Effector memory CD8-positive, alpha-beta T cell (primary cell): ENCODE measurements at regions not wholly inside any gene's neighbourhood (a gene's known extent, or its start where the extent isn't known, plus 50 kb on each side); places are given as distances from the start of the nearest gene placed in this dataset.

Source experiments
- ATAC-seq: fragments of 150-1000 bp; cut with Tn5 transposase; replicated peaks from 2 replicates; pipeline ENCODE4 v1.10.0; 2021; ENCODE audit warnings: mild to moderate bottlenecking, moderate library complexity
- DNase-seq, 3 experiments: peaks; one replicate each; pipeline ENCODE4 v3.0.0; 2021
- H3K27ac Mint-ChIP-seq, 2 donors: one replicate each; pipeline ENCODE4 v1.8.0; 2022; ENCODE audit warnings: mild to moderate bottlenecking in 2 of 2, mixed read lengths in 2 of 2, moderate library complexity in 2 of 2
- H3K27me3 Mint-ChIP-seq, 2 donors: one replicate each; pipeline ENCODE4 v1.8.0; 2022; ENCODE audit warnings: mixed read lengths in 2 of 2
- H3K36me3 Mint-ChIP-seq: one replicate; pipeline ENCODE4 v1.8.0; 2022; ENCODE audit warnings: mild to moderate bottlenecking, moderate library complexity, mixed read lengths; ENCODE audit not compliant: insufficient read depth
- H3K4me1 Mint-ChIP-seq, 2 donors: one replicate each; pipeline ENCODE4 v1.8.0; 2022; ENCODE audit warnings: low read depth in 2 of 2, mixed read lengths in 2 of 2
- H3K4me3 Mint-ChIP-seq, 2 donors: one replicate each; pipeline ENCODE4 v1.8.0; 2022; ENCODE audit warnings: mild to moderate bottlenecking in 2 of 2, mixed read lengths in 2 of 2, moderate library complexity in 2 of 2
- H3K9me3 Mint-ChIP-seq, 2 donors: one replicate each; pipeline ENCODE4 v1.8.0; 2022; ENCODE audit warnings: mixed read lengths in 2 of 2

DNA sequence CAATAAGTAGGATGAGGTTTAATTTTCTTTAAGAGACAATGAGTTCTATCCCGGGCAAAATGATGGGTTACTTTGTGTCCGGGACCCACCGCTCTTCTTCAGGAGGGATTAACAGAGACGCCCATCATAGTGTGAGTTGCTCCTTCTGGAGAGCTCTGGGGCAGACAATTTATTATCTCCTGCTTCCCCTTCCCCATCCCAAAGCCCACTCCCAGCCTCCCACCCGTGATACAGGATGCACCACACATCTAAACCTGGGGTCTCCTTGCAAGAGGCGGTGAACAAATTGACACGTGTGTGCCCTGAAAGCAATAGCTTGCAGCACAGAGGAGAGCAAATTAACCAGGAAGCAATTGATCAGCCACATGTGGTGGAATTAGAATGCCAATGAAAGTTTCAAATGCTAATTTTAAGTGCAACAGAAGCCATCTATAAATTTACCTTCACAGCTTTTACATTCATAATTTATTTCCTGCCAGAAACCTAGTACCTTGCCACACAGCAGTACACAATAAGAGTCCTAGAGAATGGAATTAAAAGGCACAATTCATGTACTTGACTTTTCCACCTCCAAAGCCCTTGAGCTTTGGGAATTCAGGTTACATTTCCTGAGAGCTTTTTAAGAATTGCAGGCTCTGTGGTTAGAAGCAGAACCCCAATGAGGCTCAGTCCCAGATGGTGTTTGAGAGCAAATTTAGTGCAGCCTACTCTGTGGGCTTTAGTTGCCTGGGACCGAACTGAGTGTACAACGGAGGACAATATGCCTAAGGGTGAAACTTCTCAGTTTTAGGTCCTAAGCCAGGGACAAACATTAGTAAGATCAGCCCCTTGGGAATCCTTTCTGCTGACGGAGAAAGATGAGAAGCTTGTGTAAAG is 399.6 kb downstream of the MED10 start:
- no peaks in the 10 kb centered on the region for H3K9me3 Mint-ChIP-seq
- H3K27ac Mint-ChIP-seq: no peak overlapping the region
- H3K4me1 Mint-ChIP-seq: no peaks in the 10 kb centered on the region
- H3K4me3 Mint-ChIP-seq: no peak overlapping the region
- DNase-seq: no peak
- H3K27me3 Mint-ChIP-seq: no peaks in the 10 kb centered on the region
- H3K36me3 Mint-ChIP-seq: no peaks in the 10 kb centered on the region
- ATAC-seq: no peak

DNA sequence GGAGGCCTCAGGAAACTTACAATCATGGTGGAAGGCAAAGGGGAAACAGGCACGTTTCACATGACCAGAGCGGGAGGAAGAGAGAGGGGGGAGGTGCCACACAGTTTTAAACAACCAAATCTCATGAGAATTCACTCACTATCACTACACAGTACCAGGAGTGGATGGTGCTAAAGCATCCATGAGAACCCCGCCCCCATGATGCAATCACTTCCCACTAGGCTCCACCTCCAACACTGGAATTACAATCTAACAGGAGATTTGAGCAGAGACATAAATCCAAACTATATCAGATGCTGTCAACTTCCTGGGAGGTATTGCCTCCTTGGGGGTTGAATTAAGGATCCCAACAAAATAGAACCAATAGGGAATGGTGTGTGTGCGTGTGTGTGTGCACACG is 407.1 kb downstream of the MED10 start:
- no peaks in the 10 kb centered on the region for H3K27me3 Mint-ChIP-seq

DNA sequence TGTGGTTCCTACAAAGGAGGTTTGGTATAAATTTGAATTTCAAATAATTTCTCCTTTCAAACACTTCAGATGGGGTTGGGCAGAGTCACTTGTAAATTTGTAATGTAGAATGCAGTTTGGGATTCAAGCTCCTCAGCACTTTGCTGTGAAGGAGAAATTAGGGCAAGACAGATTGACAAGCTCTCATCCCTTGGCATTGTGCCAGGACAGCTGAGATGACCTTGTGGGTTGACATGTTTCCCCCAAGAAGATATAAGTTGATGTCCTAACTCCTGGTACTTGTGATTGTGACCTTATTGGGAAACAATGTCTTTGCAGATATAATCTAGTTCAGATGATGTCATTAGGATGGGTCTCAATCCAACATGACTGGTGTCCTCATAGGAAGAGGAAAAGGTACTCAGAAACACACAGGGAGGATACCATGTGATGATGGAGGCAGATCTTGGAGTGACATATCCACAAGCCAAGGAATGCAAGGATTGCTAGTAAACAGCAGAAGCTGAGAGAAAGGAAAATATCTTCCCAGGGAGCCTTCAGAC is 408.3 kb downstream of the MED10 start:
- H3K27ac Mint-ChIP-seq: no peak overlapping the region
- peaks cover 2% of the 10 kb centered on the region for H3K36me3 Mint-ChIP-seq
- no peaks in the 10 kb centered on the region for H3K4me1 Mint-ChIP-seq
- ATAC-seq (no peak), DNase-seq (no peak)
- no peak overlapping the region for H3K4me3 Mint-ChIP-seq
- peaks cover 3 to 16% of the 10 kb centered on the region in 2 donors for H3K9me3 Mint-ChIP-seq
- no peaks in the 10 kb centered on the region for H3K27me3 Mint-ChIP-seq

More for the DNA sequence above, 407.1 kb downstream of the MED10 start:
- Mint-ChIP-seq H3K4me1 (no peaks in the 10 kb centered on the region), H3K9me3 (peaks cover 0 to 8% of the 10 kb centered on the region in 2 donors), H3K36me3 (no peaks in the 10 kb centered on the region), H3K27ac (no peak overlapping the region), H3K4me3 (no peak overlapping the region)
- ATAC-seq (no peak), DNase-seq (no peak)

DNA sequence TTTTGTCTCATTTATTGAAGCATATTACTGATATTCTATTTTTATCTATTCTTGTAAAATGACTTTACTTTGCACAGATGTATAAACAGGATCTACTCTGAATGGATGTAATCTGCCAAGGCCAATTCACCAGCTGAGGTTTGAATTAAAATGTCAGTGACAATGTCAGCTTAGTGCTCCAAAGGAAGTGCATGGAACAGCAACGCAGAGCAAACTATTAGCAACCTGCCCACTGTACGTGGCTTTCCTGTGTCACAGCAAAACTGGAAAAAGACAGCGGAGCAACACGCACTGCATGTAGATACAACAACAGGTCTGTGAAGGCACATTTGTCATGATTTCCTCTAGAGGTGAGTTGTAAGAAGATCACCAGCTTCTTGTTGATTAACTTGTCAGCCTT is 409.4 kb downstream of the MED10 start:
- Mint-ChIP-seq H3K9me3 (peaks cover 8 to 16% of the 10 kb centered on the region in 2 donors), H3K4me3 (no peak overlapping the region), H3K27ac (no peak overlapping the region), H3K27me3 (no peaks in the 10 kb centered on the region), H3K36me3 (peaks cover 2% of the 10 kb centered on the region), H3K4me1 (no peaks in the 10 kb centered on the region)
- no peak for DNase-seq
- ATAC-seq: no peak

DNA sequence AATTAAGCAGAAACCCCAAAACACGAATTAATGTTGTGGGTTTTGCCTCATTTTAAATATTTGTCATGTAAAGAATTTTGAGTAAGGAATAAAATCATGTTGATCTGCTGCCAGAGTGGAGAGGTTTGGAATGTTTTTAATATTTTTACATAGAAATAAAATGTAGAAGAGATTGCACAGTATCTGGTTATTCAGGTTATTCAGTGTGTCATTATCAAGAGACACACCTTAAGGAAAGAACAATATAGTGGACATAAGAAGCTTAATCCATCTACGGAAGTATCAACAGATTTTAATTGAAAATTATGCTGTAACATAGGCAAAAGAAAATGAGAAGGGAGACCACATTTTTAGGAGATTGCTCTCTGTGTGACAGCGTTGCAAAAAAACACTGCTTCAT is 410.4 kb downstream of the MED10 start:
- Mint-ChIP-seq H3K27ac (no peak overlapping the region), H3K9me3 (peaks cover 8 to 12% of the 10 kb centered on the region in 2 donors), H3K4me3 (no peak overlapping the region), H3K4me1 (no peaks in the 10 kb centered on the region), H3K27me3 (no peaks in the 10 kb centered on the region), H3K36me3 (peaks cover 2% of the 10 kb centered on the region)
- ATAC-seq: no peak
- no peak for DNase-seq

DNA sequence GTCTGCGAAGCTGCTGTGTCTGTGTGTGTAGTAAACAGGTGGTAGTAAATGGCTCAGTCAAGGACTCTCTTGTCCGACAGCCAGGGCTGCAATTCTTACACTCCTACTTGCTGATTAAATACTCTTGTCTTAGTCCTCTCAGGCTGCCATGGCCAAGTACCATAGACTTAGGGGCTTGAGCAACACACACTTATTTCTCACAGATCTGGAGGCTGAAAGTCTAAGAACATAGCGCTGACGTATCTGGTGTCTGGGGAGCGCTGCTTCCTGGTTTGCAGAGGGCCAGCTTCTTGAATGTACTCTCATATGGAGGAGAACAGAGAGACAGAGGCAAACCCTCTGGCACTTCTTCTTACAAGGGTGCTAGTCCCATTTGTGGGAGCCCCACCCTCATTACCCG is 411.0 kb downstream of the MED10 start:
- DNase-seq: no peak
- Mint-ChIP-seq H3K4me3 (no peak overlapping the region), H3K27me3 (no peaks in the 10 kb centered on the region), H3K9me3 (peaks cover 8% of the 10 kb centered on the region in 2 donors), H3K27ac (no peak overlapping the region), H3K36me3 (peaks cover 2% of the 10 kb centered on the region), H3K4me1 (no peaks in the 10 kb centered on the region)
- no peak for ATAC-seq

DNA sequence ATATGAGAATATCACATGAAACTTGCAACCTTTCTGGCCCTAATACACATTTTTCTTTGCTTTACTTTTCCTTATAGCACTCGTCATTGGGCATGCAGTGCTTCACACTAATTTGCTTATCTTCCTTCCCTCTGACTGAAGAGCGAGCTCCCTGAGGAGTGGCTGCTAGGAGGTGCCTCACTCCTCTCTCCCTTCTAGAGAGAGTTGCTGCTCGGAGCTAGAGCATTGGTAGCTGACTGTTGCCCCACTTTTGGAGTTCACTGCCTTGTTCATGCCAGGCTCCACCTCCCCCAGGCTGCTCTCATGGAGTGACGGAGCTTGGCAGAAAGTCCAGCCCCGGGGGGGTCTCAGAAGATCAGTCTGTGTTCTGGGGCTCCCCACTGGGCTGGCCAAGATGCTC is 413.2 kb downstream of the MED10 start:
- ATAC-seq: no peak
- no peak for DNase-seq
- H3K27me3 Mint-ChIP-seq: no peaks in the 10 kb centered on the region
- H3K36me3 Mint-ChIP-seq: peaks cover 2% of the 10 kb centered on the region
- H3K27ac Mint-ChIP-seq: no peak overlapping the region
- no peak overlapping the region for H3K4me3 Mint-ChIP-seq
- no peaks in the 10 kb centered on the region for H3K4me1 Mint-ChIP-seq
- peaks cover 8% of the 10 kb centered on the region in 2 donors for H3K9me3 Mint-ChIP-seq

DNA sequence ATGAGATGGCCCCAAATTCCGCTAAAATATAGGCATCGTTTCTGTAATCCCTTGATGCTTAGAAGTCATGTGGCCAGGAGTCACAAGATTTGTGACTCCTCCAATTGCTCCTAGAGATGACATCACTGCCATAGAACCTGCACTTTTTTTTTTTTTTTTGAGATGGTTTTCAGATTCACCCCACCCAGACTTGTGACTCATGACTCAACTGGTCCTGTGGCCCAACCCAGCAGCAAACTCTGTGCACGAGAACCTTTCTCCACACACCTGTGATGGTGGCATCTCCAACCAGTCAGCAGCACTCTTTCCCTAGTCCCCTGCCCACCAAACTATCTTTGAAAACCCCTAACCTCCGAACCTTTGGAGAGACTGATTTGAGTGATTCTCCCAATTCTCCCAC is 414.0 kb downstream of the MED10 start:
- DNase-seq: no peak
- Mint-ChIP-seq H3K27ac (no peak overlapping the region), H3K4me1 (no peaks in the 10 kb centered on the region), H3K9me3 (peaks cover 8% of the 10 kb centered on the region in 2 donors), H3K4me3 (no peak overlapping the region), H3K27me3 (no peaks in the 10 kb centered on the region), H3K36me3 (peaks cover 2% of the 10 kb centered on the region)
- no peak for ATAC-seq

DNA sequence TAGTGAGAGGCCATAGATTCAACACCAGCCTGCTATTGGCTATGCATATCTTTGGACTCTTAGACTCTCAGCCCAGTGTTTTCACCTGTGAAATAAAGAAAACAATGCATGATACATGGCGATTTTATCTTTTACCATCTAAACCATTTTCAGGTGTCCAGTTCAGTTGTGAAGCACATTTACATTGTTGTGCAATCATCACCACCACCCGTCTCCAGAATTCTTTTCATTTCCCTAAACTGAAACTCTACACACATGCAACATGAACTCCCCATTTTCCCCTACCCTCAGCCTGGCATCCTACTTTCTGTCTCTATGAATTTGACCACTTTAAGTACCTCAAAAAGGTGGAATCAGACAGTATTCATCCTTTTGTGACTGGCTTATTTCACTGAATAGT is 420.6 kb downstream of the MED10 start:
- H3K4me1 Mint-ChIP-seq: no peaks in the 10 kb centered on the region
- peaks cover 0 to 5% of the 10 kb centered on the region in 2 donors for H3K9me3 Mint-ChIP-seq
- no peak overlapping the region for H3K27ac Mint-ChIP-seq
- no peak overlapping the region for H3K4me3 Mint-ChIP-seq
- no peak for DNase-seq
- ATAC-seq: no peak
- H3K36me3 Mint-ChIP-seq: no peaks in the 10 kb centered on the region
- H3K27me3 Mint-ChIP-seq: peaks cover 0 to 13% of the 10 kb centered on the region in 2 donors

DNA sequence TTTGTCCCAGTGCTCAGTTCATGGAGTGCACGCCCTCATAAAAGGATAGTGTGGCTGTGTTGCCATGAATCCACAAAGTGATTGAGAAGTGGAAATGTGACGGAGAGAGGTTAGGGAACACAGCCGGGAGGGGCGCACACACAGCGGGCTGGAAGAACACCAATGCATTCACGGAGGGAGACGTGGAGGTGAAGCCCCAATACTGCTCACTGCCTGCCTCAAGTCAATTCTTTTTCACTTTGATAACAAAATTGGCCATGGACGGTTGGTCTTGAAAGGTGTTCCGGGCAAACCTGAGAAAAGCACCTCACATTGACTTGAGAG is 424.1 kb downstream of the MED10 start:
- Mint-ChIP-seq H3K4me3 (no peak overlapping the region), H3K4me1 (no peaks in the 10 kb centered on the region), H3K27ac (no peak overlapping the region), H3K9me3 (peaks cover 5 to 6% of the 10 kb centered on the region in 2 donors), H3K36me3 (no peaks in the 10 kb centered on the region), H3K27me3 (peaks cover 0 to 13% of the 10 kb centered on the region in 2 donors)
- ATAC-seq: no peak
- DNase-seq: no peak

DNA sequence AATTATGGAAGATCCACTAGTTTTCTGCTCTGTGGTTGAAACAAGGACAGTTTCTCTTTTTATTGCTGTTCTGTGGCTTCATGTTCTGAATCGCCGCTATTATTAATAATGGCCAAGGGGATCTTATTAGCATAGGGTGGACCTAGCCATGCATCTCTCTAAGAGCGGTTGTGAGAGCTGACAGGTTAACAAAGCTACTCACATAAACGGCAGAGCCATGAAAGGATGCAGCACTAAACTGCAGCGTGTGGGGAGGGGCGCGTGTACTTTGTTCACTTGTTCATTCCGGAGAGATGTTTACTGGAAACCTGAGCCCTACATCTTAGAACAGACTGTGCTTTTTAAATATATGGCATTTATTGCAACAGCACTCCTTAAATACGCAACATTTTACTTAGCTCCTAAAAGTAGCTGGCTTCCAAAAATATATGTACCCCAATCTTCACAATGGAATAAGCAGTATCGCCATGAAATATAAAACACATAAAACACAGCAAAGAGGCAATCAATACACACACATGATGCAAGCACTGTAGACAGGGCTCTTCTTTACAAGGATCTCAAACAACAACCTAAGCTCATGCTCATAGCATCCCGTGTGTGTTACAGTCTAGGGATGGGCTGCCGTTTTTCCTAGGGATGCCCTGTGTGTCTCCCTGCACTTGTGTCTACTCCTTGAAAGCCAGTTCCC is 424.6 kb downstream of the MED10 start:
- DNase-seq (no peak), ATAC-seq (no peak)
- Mint-ChIP-seq H3K4me1 (no peaks in the 10 kb centered on the region), H3K9me3 (peaks cover 5 to 6% of the 10 kb centered on the region in 2 donors), H3K27ac (no peak overlapping the region), H3K36me3 (no peaks in the 10 kb centered on the region), H3K4me3 (no peak overlapping the region), H3K27me3 (peaks cover 0 to 13% of the 10 kb centered on the region in 2 donors)

DNA sequence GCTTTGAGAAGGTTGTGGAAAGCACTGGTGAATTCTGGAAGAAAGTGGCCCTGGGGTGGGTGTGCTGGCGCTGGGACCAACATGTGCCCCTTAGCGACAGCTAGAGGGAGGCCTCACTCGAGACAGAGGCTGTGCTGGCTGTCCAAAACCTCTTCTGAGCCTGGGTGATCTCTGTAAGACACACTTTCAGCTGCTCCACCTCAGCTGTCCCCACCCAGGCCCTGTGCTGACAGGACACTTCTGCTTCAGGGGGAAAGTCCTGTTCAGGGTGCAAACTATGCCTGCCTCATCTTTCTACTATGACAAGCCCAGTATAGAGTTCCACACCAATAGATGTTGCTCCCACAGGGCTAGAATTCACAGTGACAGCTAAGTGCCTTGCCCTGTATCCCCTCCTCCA is 426.4 kb downstream of the MED10 start:
- no peak for ATAC-seq
- Mint-ChIP-seq H3K4me3 (no peak overlapping the region), H3K9me3 (peaks cover 6% of the 10 kb centered on the region in 2 donors), H3K4me1 (no peaks in the 10 kb centered on the region), H3K27me3 (peaks cover 0 to 13% of the 10 kb centered on the region in 2 donors), H3K36me3 (no peaks in the 10 kb centered on the region), H3K27ac (no peak overlapping the region)
- no peak for DNase-seq

DNA sequence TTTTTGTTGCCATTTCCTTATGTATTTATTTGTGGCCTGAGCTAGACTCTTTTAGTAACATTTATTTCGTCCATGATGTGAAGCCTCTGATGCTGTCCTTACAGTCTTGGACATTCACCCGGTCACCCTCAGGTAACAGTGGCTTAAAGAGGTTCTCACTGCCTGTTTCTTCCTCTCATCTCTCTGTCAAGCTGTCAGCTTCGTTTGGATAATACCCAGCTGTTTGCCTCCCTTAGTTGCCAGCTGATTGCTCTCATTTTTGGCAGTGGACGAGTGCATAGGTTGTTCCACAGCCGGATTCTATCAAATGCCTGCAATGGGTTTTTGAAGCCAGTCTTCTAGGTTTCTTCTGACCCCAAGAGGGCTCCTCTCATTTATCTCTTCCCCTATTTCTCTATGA is 427.7 kb downstream of the MED10 start:
- H3K27ac Mint-ChIP-seq: no peak overlapping the region

DNA sequence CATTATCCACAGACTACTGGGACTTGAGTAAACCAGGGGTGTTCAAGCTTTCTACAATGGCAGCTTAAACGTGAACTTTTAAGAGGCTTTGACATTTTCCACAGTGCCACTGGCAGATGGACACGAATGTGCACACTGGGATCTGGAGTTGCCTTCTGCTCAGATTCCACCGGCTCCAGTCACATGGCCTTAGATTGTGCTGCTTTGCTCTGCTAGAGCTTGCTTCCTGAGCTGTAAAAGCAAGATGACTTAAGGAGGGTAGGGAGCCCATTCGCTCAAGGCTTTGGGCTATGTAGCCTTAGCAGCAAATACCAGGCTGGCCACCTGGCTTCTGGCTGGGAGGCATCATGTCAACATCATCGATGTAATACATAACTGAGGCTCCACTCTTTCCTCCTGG is 436.9 kb downstream of the MED10 start:
- DNase-seq (no peak), ATAC-seq (no peak)
- H3K4me1 Mint-ChIP-seq: no peaks in the 10 kb centered on the region
- H3K9me3 Mint-ChIP-seq: no peaks in the 10 kb centered on the region
- H3K4me3 Mint-ChIP-seq: no peak overlapping the region
- H3K27ac Mint-ChIP-seq: no peak overlapping the region
- H3K27me3 Mint-ChIP-seq: peaks cover 0 to 18% of the 10 kb centered on the region in 2 donors
- H3K36me3 Mint-ChIP-seq: no peaks in the 10 kb centered on the region

More for the DNA sequence above, 427.7 kb downstream of the MED10 start:
- Mint-ChIP-seq H3K4me3 (no peak overlapping the region), H3K4me1 (no peaks in the 10 kb centered on the region), H3K36me3 (no peaks in the 10 kb centered on the region), H3K27me3 (peaks cover 0 to 13% of the 10 kb centered on the region in 2 donors), H3K9me3 (peaks cover 6% of the 10 kb centered on the region in 2 donors)
- DNase-seq: no peak
- ATAC-seq: no peak
